Calu3 (cell line): ENCODE measurements at regions not wholly inside any gene's neighbourhood (a gene's known extent, or its start where the extent isn't known, plus 50 kb on each side); places are given as distances from the start of the nearest gene placed in this dataset.

Experiments
- BruUV-seq: library from RNA; stranded (reverse); fragments of 400-500 nt; replicated peaks from 2 replicates; lab custom pipeline; 2021; lab: Mats Ljungman, UMichigan
- CTCF ChIA-PET: fragments of 300-600 bp; sonication (Branson Sonifier 250); formaldehyde crosslinking; loops from one replicate; lab custom pipeline; 2022; ENCODE audit warnings: antibody characterized with exemption; lab: Charles Lee
- DNase-seq: peaks from one replicate; pipeline ENCODE4 v3.0.0; 2022
- H3K27ac Mint-ChIP-seq: one replicate; pipeline ENCODE4 v1.8.0; 2022; ENCODE audit warnings: mixed read lengths; ENCODE audit not compliant: unreplicated experiment
- H3K27me3 Mint-ChIP-seq: one replicate; pipeline ENCODE4 v1.8.0; 2022; ENCODE audit warnings: mixed read lengths; ENCODE audit not compliant: unreplicated experiment
- H3K36me3 Mint-ChIP-seq: one replicate; pipeline ENCODE4 v1.8.0; 2022; ENCODE audit warnings: mild to moderate bottlenecking, moderate library complexity, mixed read lengths; ENCODE audit not compliant: insufficient read depth, unreplicated experiment
- H3K4me1 Mint-ChIP-seq: one replicate; pipeline ENCODE4 v1.8.0; 2022; ENCODE audit warnings: mild to moderate bottlenecking, low read depth, mixed read lengths; ENCODE audit not compliant: unreplicated experiment
- H3K4me3 Mint-ChIP-seq: one replicate; pipeline ENCODE4 v1.8.0; 2022; ENCODE audit warnings: mild to moderate bottlenecking, low read depth, moderate library complexity, mixed read lengths; ENCODE audit not compliant: unreplicated experiment
- H3K9me3 Mint-ChIP-seq: one replicate; pipeline ENCODE4 v1.8.0; 2022; ENCODE audit warnings: low read depth, mixed read lengths; ENCODE audit not compliant: unreplicated experiment
- CTCF ChIP-seq: fragments of 200-600 bp; IDR thresholded peaks from one replicate; pipeline ENCODE4 v1.8.0; 2022; ENCODE audit warnings: antibody characterized with exemption; ENCODE audit not compliant: unreplicated experiment
- intact Hi-C: fragments of 100-400 bp; cut with micrococcal nuclease; formaldehyde crosslinking; loops from one replicate; pipeline ENCODE4 v1.10.0; 2022; ENCODE audit not compliant: unreplicated experiment

DNA sequence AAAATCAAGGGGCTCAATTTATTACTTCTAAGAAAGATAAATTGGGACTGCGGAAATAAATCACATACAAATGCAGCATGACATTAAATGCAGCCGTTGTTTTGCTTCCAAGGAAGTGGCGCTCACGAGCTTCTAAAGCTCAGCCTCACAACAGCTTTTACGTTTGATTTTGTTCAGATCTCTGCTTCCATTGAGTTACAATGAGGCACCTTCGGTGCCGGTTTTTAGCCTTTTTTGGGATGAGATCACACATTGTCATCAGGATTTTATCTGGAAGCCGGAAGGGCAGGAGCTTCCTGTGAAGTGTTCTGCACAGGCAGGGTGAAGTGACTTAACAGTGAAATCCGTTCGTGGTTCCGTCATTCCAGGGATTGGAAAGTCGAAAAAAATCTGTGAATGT lies 209.8 kb downstream of the DCDC2C start:
- Mint-ChIP-seq H3K27ac (no peak overlapping the region), H3K4me3 (no peak overlapping the region), H3K27me3 (no peaks in the 10 kb centered on the region), H3K36me3 (no peaks in the 10 kb centered on the region), H3K9me3 (peaks cover 2% of the 10 kb centered on the region), H3K4me1 (no peaks in the 10 kb centered on the region)
- intact Hi-C loops, result no loop called here
- CTCF ChIA-PET, result no interaction called here
- no peak for TF ChIP-seq CTCF
- DNase-seq, result no peak
- no TSS peak for BruUV-seq

- no peaks in the 10 kb centered on the region for H3K27me3 Mint-ChIP-seq
- no peaks in the 10 kb centered on the region for H3K36me3 Mint-ChIP-seq
- peaks cover 2% of the 10 kb centered on the region for H3K9me3 Mint-ChIP-seq
- TF ChIP-seq CTCF, result no peak
- no peak overlapping the region for H3K27ac Mint-ChIP-seq
- CTCF ChIA-PET, result no interaction called here
- no peak overlapping the region for H3K4me3 Mint-ChIP-seq
- BruUV-seq, result no TSS peak
- DNase-seq, result no peak
- intact Hi-C loops, result no loop called here
- H3K4me1 Mint-ChIP-seq, result no peaks in the 10 kb centered on the region
Measured at GRCh38 chr2:3914241-3914640, 210.9 kb downstream of the DCDC2C start.

- Mint-ChIP-seq H3K4me3 (no peak overlapping the region), H3K36me3 (no peaks in the 10 kb centered on the region), H3K27me3 (no peaks in the 10 kb centered on the region), H3K9me3 (peaks cover 16% of the 10 kb centered on the region), H3K4me1 (no peaks in the 10 kb centered on the region), H3K27ac (no peak overlapping the region)
- TF ChIP-seq CTCF, result no peak
- DNase-seq, result no peak
- no TSS peak for BruUV-seq
- intact Hi-C loops, result no loop called here
- CTCF ChIA-PET, result no interaction called here
Measured at GRCh38 chr2:3927031-3927430, 223.7 kb downstream of the DCDC2C start.

GRCh38 chr2:3929374-3929773 lies 226.0 kb downstream of the DCDC2C start:
- intact Hi-C loops, result no loop called here
- Mint-ChIP-seq H3K9me3 (peaks cover 19% of the 10 kb centered on the region), H3K4me1 (no peaks in the 10 kb centered on the region), H3K36me3 (no peaks in the 10 kb centered on the region), H3K27me3 (no peaks in the 10 kb centered on the region), H3K27ac (no peak overlapping the region), H3K4me3 (no peak overlapping the region)
- CTCF ChIA-PET, result no interaction called here
- no peak for DNase-seq
- TF ChIP-seq CTCF, result no peak
- no TSS peak for BruUV-seq
